Neural cell (in vitro differentiated cells): ENCODE measurements at regions not wholly inside any gene's neighbourhood (a gene's known extent, or its start where the extent isn't known, plus 50 kb on each side); places are given as distances from the start of the nearest gene placed in this dataset.

ENCODE experiments used
- EP300 ChIP-seq: fragments of 450-650 bp; conservative IDR thresholded peaks from 2 replicates; pipeline ENCODE4 v1.6.1; 2014; ENCODE audit warnings: antibody characterized with exemption, mild to moderate bottlenecking, moderate library complexity; ENCODE audit not compliant: poor library complexity, severe bottlenecking
- POLR2AphosphoS5 ChIP-seq: IDR thresholded peaks from 2 replicates; pipeline ENCODE4 v1.6.1; 2012
- SMC3 ChIP-seq: fragments of 450-650 bp; conservative IDR thresholded peaks from 2 replicates; pipeline ENCODE4 v1.6.1; 2014; ENCODE audit warnings: antibody characterized with exemption, mild to moderate bottlenecking, moderate library complexity; ENCODE audit not compliant: poor library complexity
- TF ChIP-seq, protein P1 (sequence below): fragments of 450-650 bp; IDR thresholded peaks from 2 replicates; pipeline ENCODE4 v1.5.1; 2014; ENCODE audit warnings: antibody characterized with exemption, mild to moderate bottlenecking, moderate library complexity; ENCODE audit not compliant: poor library complexity, severe bottlenecking

GRCh38 chr22:47337161-47337621 lies 574.7 kb downstream of the TBC1D22A start:
- TF ChIP-seq, protein P1, sequence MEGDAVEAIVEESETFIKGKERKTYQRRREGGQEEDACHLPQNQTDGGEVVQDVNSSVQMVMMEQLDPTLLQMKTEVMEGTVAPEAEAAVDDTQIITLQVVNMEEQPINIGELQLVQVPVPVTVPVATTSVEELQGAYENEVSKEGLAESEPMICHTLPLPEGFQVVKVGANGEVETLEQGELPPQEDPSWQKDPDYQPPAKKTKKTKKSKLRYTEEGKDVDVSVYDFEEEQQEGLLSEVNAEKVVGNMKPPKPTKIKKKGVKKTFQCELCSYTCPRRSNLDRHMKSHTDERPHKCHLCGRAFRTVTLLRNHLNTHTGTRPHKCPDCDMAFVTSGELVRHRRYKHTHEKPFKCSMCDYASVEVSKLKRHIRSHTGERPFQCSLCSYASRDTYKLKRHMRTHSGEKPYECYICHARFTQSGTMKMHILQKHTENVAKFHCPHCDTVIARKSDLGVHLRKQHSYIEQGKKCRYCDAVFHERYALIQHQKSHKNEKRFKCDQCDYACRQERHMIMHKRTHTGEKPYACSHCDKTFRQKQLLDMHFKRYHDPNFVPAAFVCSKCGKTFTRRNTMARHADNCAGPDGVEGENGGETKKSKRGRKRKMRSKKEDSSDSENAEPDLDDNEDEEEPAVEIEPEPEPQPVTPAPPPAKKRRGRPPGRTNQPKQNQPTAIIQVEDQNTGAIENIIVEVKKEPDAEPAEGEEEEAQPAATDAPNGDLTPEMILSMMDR = no peak
- TF ChIP-seq EP300 (no peak), SMC3 (no peak), POLR2AphosphoS5 (no peak)
